Activated naive CD4-positive, alpha-beta T cell treated with anti-CD3 and anti-CD28 coated beads for 36 hours (primary cell): ENCODE measurements at regions not wholly inside any gene's neighbourhood (a gene's known extent, or its start where the extent isn't known, plus 50 kb on each side); places are given as distances from the start of the nearest gene placed in this dataset.

Source experiments
- CTCF ChIA-PET: fragments of 350-600 bp; sonication (Branson Sonifier 250); formaldehyde crosslinking; loops from one replicate; lab custom pipeline; 2021; ENCODE audit warnings: antibody characterized with exemption; lab: Charles Lee
- DNase-seq: peaks from one replicate; pipeline ENCODE4 v3.0.0-alpha.2; 2020
- H3K27ac Mint-ChIP-seq: one replicate; pipeline ENCODE4 v1.8.0; 2021; ENCODE audit warnings: mild to moderate bottlenecking, mixed read lengths
- H3K27me3 Mint-ChIP-seq: one replicate; pipeline ENCODE4 v1.8.0; 2021; ENCODE audit warnings: low read depth, mixed read lengths
- H3K36me3 Mint-ChIP-seq: one replicate; pipeline ENCODE4 v1.8.0; 2021; ENCODE audit warnings: low read depth, mixed read lengths
- H3K4me1 Mint-ChIP-seq: one replicate; pipeline ENCODE4 v1.8.0; 2021; ENCODE audit warnings: low read depth, mixed read lengths
- H3K4me3 Mint-ChIP-seq: one replicate; pipeline ENCODE4 v1.8.0; 2021; ENCODE audit warnings: mild to moderate bottlenecking, moderate library complexity, mixed read lengths
- H3K9me3 Mint-ChIP-seq: one replicate; pipeline ENCODE4 v1.8.0; 2021; ENCODE audit warnings: mixed read lengths
- intact Hi-C: fragments of 100-400 bp; cut with micrococcal nuclease; formaldehyde crosslinking; loops from one replicate; pipeline ENCODE4 v1.15.1; 2023

GRCh38 chr19:34838753-34839431, 65.9 kb upstream of the ZNF599 start:
- DNase-seq, result peak; percentile 51
- intact Hi-C loops, result no loop called here
- Mint-ChIP-seq H3K4me3 (peak overlapping the region; percentile 52), H3K27ac (no peak overlapping the region), H3K9me3 (no peaks in the 10 kb centered on the region), H3K36me3 (no peaks in the 10 kb centered on the region), H3K4me1 (peaks cover 12% of the 10 kb centered on the region), H3K27me3 (no peaks in the 10 kb centered on the region)
- CTCF ChIA-PET, result interaction anchor here (0.6 to 1.6 kb wide), 7 partner anchors 8 to 275 kb away, joined by 3 to 4 read pairs (median 3); no protein-coding TSS in a partner anchor

DNA sequence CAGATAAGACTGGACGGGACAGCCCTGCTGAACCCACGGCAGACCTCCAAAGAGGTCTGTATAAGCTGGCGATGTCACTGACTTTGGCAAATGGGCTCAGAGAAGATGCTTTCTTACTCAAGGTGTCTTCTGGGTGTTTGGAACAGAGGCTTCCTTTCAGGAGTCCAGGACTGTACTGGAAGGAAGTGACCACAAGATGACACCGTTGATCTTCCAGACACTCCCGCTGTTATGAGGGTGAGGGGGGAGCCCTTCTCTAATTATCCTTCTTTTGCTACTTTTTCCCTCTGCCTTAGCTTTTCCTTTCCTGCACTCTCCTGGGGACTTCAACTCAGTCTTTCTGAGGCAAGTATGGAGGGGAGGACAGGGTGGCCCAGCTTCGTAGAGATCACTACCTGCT, 65.2 kb upstream of the ZNF599 start:
- Mint-ChIP-seq H3K27ac (no peak overlapping the region), H3K36me3 (no peaks in the 10 kb centered on the region), H3K4me3 (no peak overlapping the region), H3K9me3 (no peaks in the 10 kb centered on the region), H3K27me3 (no peaks in the 10 kb centered on the region), H3K4me1 (peaks cover 12% of the 10 kb centered on the region)
- CTCF ChIA-PET, result interaction anchor here (0.6 to 1.6 kb wide), 7 partner anchors 11 to 298 kb away, joined by 3 to 4 read pairs (median 3); no protein-coding TSS in a partner anchor
- no peak for DNase-seq
- intact Hi-C loops, result no loop called here

DNA sequence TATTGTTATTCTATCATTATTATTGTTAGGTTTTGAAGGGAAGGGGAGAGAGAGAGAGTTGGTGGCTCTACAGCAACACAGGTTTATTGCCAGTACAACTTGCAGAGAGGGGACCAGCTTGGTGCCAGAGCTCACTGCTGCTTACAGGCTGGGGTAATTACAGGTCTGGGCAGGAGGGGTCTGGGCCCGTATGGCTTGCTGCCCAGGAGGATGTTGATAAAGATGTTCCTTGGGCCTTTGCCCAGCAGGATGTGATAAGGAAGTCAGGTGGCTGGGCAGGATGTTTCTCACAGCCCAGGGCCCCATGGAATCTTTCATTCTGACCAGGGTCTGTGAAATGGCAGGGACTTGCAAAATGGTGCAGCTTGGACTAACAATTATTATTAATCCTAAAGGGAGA, 64.2 kb upstream of the ZNF599 start:
- H3K27ac Mint-ChIP-seq, result no peak overlapping the region
- no peak for DNase-seq
- H3K4me3 Mint-ChIP-seq, result no peak overlapping the region
- no peaks in the 10 kb centered on the region for H3K27me3 Mint-ChIP-seq
- CTCF ChIA-PET, result interaction anchor here (1.0 to 1.4 kb wide), 2 partner anchors 229 to 299 kb away, joined by 3 read pairs; no protein-coding TSS in a partner anchor
- no peaks in the 10 kb centered on the region for H3K36me3 Mint-ChIP-seq
- peaks cover 12% of the 10 kb centered on the region for H3K4me1 Mint-ChIP-seq
- H3K9me3 Mint-ChIP-seq, result no peaks in the 10 kb centered on the region
- intact Hi-C loops, result no loop called here

GRCh38 chr19:34835631-34836351, 62.8 kb upstream of the ZNF599 start:
- H3K27me3 Mint-ChIP-seq, result no peaks in the 10 kb centered on the region
- intact Hi-C loops, result no loop called here

DNA sequence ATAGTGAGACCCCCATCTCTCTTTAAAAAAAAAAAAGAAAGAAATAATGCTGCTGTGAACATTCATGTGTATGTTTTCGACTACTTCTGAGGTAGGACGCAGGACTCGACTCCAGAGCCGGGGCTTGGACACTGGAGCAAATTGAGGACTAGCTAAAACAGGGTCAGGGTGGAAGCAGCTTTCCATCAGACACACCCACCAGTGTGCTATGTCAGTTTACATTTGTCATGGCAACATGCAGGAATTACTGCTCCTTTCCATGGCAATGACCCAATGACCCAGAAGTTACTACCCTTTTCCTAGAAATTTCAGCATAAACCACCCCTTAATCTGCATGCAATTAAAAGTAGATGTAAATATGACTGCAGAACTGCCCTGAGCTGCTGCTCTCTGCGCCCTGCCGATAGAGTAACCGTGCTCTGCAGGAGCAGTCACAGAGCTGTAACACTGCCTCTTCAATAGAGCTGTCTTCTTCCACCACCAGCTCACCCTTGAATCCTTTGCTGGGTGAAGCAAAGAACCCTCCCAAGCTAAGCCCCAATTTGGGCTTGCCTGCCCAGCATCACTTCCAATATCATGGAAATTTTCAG, 61.6 kb upstream of the ZNF599 start:
- Mint-ChIP-seq H3K27me3 (no peaks in the 10 kb centered on the region), H3K9me3 (no peaks in the 10 kb centered on the region), H3K4me1 (peaks cover 12% of the 10 kb centered on the region), H3K4me3 (no peak overlapping the region), H3K36me3 (no peaks in the 10 kb centered on the region), H3K27ac (no peak overlapping the region)
- DNase-seq, result no peak
- intact Hi-C loops, result no loop called here
- CTCF ChIA-PET, result no interaction called here

More at GRCh38 chr19:34835631-34836351, 62.8 kb upstream of the ZNF599 start:
- H3K9me3 Mint-ChIP-seq, result no peaks in the 10 kb centered on the region
- H3K4me3 Mint-ChIP-seq, result no peak overlapping the region
- no peaks in the 10 kb centered on the region for H3K36me3 Mint-ChIP-seq
- no peak overlapping the region for H3K27ac Mint-ChIP-seq
- DNase-seq, result no peak
- peaks cover 12% of the 10 kb centered on the region for H3K4me1 Mint-ChIP-seq
- CTCF ChIA-PET, result no interaction called here

GRCh38 chr19:34832581-34833112, 59.6 kb upstream of the ZNF599 start:
- Mint-ChIP-seq H3K27ac (no peak overlapping the region), H3K9me3 (no peaks in the 10 kb centered on the region), H3K4me1 (peaks cover 5% of the 10 kb centered on the region), H3K4me3 (no peak overlapping the region), H3K27me3 (no peaks in the 10 kb centered on the region), H3K36me3 (no peaks in the 10 kb centered on the region)
- intact Hi-C loops, result no loop called here
- CTCF ChIA-PET, result no interaction called here
- DNase-seq, result no peak

GRCh38 chr19:34831714-34832113, 58.7 kb upstream of the ZNF599 start:
- no peaks in the 10 kb centered on the region for H3K9me3 Mint-ChIP-seq
- no peak overlapping the region for H3K4me3 Mint-ChIP-seq
- H3K27ac Mint-ChIP-seq, result no peak overlapping the region
- H3K36me3 Mint-ChIP-seq, result no peaks in the 10 kb centered on the region
- CTCF ChIA-PET, result no interaction called here
- DNase-seq, result no peak
- intact Hi-C loops, result no loop called here
- no peaks in the 10 kb centered on the region for H3K27me3 Mint-ChIP-seq
- H3K4me1 Mint-ChIP-seq, result no peaks in the 10 kb centered on the region

- CTCF ChIA-PET, result no interaction called here
- H3K27me3 Mint-ChIP-seq, result no peaks in the 10 kb centered on the region
- intact Hi-C loops, result no loop called here
These were observed 55.1 kb upstream of the ZNF599 start for GRCh38 chr19:34828156-34828555.

DNA sequence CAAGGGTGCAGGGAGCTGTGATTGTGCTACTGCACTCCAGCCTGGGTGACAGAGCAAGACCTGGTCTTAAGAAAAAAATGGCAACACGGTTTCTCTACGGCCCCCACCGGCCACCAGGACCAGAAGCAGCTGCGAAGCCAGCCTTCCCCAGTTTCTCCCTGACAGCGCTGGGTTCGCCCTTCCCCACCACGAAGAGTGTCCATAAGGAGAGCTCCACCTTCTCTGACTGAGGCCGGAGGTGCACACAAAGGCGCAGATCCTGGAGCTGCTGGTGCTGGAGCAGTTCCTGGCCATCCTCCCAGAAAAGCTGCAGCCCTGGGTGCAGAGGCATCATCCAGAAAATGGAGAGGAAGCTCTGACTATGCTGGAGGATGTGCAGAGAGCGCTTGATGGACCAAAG, 52.2 kb upstream of the ZNF599 start:
- no peaks in the 10 kb centered on the region for H3K36me3 Mint-ChIP-seq
- H3K4me1 Mint-ChIP-seq, result no peaks in the 10 kb centered on the region
- H3K27ac Mint-ChIP-seq, result no peak overlapping the region
- CTCF ChIA-PET, result no interaction called here
- DNase-seq, result no peak
- intact Hi-C loops, result no loop called here
- no peaks in the 10 kb centered on the region for H3K9me3 Mint-ChIP-seq
- no peak overlapping the region for H3K4me3 Mint-ChIP-seq
- H3K27me3 Mint-ChIP-seq, result no peaks in the 10 kb centered on the region

More at GRCh38 chr19:34828156-34828555, 55.1 kb upstream of the ZNF599 start:
- H3K9me3 Mint-ChIP-seq, result no peaks in the 10 kb centered on the region
- H3K36me3 Mint-ChIP-seq, result no peaks in the 10 kb centered on the region
- H3K27ac Mint-ChIP-seq, result no peak overlapping the region
- no peak for DNase-seq
- no peak overlapping the region for H3K4me3 Mint-ChIP-seq
- no peaks in the 10 kb centered on the region for H3K4me1 Mint-ChIP-seq

GRCh38 chr19:34824686-34825085, 51.7 kb upstream of the ZNF599 start:
- no peaks in the 10 kb centered on the region for H3K9me3 Mint-ChIP-seq
- CTCF ChIA-PET, result interaction anchor here (0.7 kb wide), 1 partner anchor 73 kb away, joined by 3 read pairs; no protein-coding TSS in a partner anchor
- H3K27ac Mint-ChIP-seq, result no peak overlapping the region
- intact Hi-C loops, result no loop called here
- DNase-seq, result no peak
- no peaks in the 10 kb centered on the region for H3K4me1 Mint-ChIP-seq
- H3K4me3 Mint-ChIP-seq, result no peak overlapping the region
- no peaks in the 10 kb centered on the region for H3K36me3 Mint-ChIP-seq
- no peaks in the 10 kb centered on the region for H3K27me3 Mint-ChIP-seq
